Activated CD4-positive, alpha-beta T cell treated with anti-CD3 and anti-CD28 coated beads for 36 hours (primary cell): ENCODE measurements at regions not wholly inside any gene's neighbourhood (a gene's known extent, or its start where the extent isn't known, plus 50 kb on each side); places are given as distances from the start of the nearest gene placed in this dataset.

Experiments
- ATAC-seq: fragments of 200-7000 bp; cut with Tn5 transposase; one replicate; pipeline ENCODE4 v1.10.0; 2021; ENCODE audit warnings: mild to moderate bottlenecking, moderate library complexity
- CTCF ChIA-PET: fragments of 350-600 bp; sonication (Branson Sonifier 250); formaldehyde crosslinking; loops from one replicate; lab custom pipeline; 2021; ENCODE audit warnings: antibody characterized with exemption; lab: Charles Lee
- POLR2A ChIA-PET: fragments of 350-600 bp; sonication (Branson Sonifier 250); formaldehyde crosslinking; loops from one replicate; lab custom pipeline; 2021; ENCODE audit warnings: antibody characterized with exemption, inconsistent platforms; lab: Charles Lee
- DNase-seq: peaks from one replicate; pipeline ENCODE4 v3.0.0-alpha.2; 2020
- H3K27ac Mint-ChIP-seq: one replicate; pipeline ENCODE4 v1.8.0; 2021; ENCODE audit warnings: mixed read lengths
- H3K27me3 Mint-ChIP-seq: one replicate; pipeline ENCODE4 v1.8.0; 2021; ENCODE audit warnings: mixed read lengths
- H3K36me3 Mint-ChIP-seq: one replicate; pipeline ENCODE4 v1.8.0; 2021; ENCODE audit warnings: low read depth, mixed read lengths
- H3K4me1 Mint-ChIP-seq: one replicate; pipeline ENCODE4 v1.8.0; 2021; ENCODE audit warnings: mixed read lengths
- H3K4me3 Mint-ChIP-seq: one replicate; pipeline ENCODE4 v1.8.0; 2021; ENCODE audit warnings: mild to moderate bottlenecking, moderate library complexity, mixed read lengths
- H3K9me3 Mint-ChIP-seq: one replicate; pipeline ENCODE4 v1.8.0; 2021; ENCODE audit warnings: low read depth, mixed read lengths
- intact Hi-C, 2 experiments: fragments of 100-400 bp; cut with DNase I in 1 of 2; cut with micrococcal nuclease in 1 of 2; formaldehyde crosslinking; loops; one replicate each; pipeline versions ENCODE4 v1.14.2 to v1.15.1; 2022 to 2024; cut with DNase I, micrococcal nuclease

DNA sequence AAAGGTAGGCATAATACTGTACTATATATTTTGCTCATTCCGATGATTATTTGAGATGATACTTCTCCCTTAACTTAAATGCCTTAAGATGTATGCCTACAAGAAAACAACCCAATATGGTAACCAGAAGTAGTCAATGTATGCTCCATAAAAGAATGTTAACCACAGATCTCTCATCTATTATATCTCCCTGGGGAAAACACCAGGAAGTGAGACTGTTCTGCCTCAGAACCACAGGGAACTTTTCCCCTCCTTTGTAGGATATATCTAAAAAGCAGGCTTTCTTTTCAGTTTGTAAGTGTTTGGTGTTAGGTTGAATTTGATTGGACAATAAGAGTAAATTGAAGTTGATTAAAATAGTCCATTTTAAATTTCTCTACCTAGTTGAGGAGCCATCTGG, 1160.5 kb upstream of the NXPH2 start:
- Mint-ChIP-seq H3K27me3 (no peaks in the 10 kb centered on the region), H3K27ac (no peak overlapping the region), H3K36me3 (no peaks in the 10 kb centered on the region), H3K9me3 (peaks cover 9% of the 10 kb centered on the region), H3K4me3 (no peak overlapping the region), H3K4me1 (no peaks in the 10 kb centered on the region)
- intact Hi-C loops: no loop called here
- CTCF ChIA-PET: no interaction called here
- no peak for DNase-seq
- ATAC-seq: no peak
- POLR2A ChIA-PET: no interaction called here

DNA sequence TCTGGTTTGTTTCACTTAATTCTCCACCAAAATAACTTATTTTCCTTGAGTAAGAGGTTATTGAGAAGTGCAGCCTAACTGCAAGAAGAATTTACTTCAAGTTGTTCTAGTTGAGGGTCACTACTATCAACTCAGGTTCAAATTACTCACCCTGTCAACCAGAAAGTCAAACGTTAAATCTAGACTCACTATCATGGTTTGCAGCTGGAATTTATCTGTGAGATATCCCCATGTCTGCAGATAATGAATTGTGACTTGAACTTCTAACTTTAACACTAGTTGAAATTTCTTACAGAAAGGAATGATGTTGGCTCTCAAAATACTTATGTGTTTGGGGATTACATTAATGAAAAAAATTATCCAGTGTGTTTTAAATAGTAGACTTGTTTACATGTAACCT, 1145.7 kb upstream of the NXPH2 start:
- H3K36me3 Mint-ChIP-seq: no peaks in the 10 kb centered on the region
- H3K9me3 Mint-ChIP-seq: peaks cover 6% of the 10 kb centered on the region
- no peak overlapping the region for H3K4me3 Mint-ChIP-seq
- ATAC-seq: no peak
- CTCF ChIA-PET: no interaction called here
- H3K27ac Mint-ChIP-seq: no peak overlapping the region
- H3K4me1 Mint-ChIP-seq: no peaks in the 10 kb centered on the region
- POLR2A ChIA-PET: no interaction called here
- no peaks in the 10 kb centered on the region for H3K27me3 Mint-ChIP-seq
- DNase-seq: no peak
- intact Hi-C loops: no loop called here

DNA sequence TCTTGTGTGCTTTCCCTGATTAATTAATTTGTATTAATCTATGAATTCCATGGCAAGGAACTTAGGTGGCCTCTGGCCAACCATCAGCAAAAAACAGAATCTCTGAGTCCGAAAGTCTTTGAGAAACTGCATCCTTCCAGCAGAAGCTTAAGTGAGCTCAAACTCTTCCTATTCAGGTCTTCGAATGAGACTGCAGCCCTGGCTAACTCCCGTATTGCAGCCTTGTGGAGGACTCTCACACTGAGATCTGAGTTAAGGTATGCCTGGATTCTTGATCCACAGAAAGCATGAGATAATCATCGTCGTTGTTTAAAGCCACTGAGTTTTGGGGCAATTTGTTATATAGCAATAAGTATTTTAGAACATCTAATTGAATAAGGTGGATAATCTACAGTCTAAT, 1143.9 kb upstream of the NXPH2 start:
- CTCF ChIA-PET: no interaction called here
- Mint-ChIP-seq H3K4me1 (no peaks in the 10 kb centered on the region), H3K36me3 (no peaks in the 10 kb centered on the region), H3K9me3 (peaks cover 12% of the 10 kb centered on the region), H3K27ac (no peak overlapping the region), H3K4me3 (no peak overlapping the region), H3K27me3 (no peaks in the 10 kb centered on the region)
- no peak for ATAC-seq
- POLR2A ChIA-PET: no interaction called here
- intact Hi-C loops: no loop called here
- no peak for DNase-seq

DNA sequence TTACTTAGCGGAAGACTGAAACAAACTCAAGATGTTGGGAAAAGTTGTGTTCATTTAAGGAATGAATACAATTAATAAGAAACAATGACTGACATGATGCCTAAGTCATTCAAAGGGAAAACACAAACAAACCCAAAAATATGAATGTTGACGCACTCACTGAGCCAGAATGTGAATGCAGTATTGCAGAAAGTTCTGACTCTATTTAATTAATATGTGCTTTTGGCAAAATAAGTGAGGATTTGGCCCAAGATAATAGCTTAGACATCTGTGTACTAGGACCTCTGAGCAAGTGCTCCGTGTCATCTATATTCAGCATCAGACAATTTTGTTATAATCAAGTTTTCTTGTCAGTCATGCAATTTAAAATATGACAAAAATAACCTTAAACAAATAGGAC, 1138.8 kb upstream of the NXPH2 start:
- ChIA-PET CTCF (no interaction called here), POLR2A (no interaction called here)
- no peaks in the 10 kb centered on the region for H3K36me3 Mint-ChIP-seq
- intact Hi-C loops: no loop called here
- H3K4me1 Mint-ChIP-seq: no peaks in the 10 kb centered on the region
- H3K4me3 Mint-ChIP-seq: no peak overlapping the region
- H3K27me3 Mint-ChIP-seq: no peaks in the 10 kb centered on the region
- H3K27ac Mint-ChIP-seq: no peak overlapping the region
- no peak for ATAC-seq
- H3K9me3 Mint-ChIP-seq: peaks cover 13% of the 10 kb centered on the region
- no peak for DNase-seq

DNA sequence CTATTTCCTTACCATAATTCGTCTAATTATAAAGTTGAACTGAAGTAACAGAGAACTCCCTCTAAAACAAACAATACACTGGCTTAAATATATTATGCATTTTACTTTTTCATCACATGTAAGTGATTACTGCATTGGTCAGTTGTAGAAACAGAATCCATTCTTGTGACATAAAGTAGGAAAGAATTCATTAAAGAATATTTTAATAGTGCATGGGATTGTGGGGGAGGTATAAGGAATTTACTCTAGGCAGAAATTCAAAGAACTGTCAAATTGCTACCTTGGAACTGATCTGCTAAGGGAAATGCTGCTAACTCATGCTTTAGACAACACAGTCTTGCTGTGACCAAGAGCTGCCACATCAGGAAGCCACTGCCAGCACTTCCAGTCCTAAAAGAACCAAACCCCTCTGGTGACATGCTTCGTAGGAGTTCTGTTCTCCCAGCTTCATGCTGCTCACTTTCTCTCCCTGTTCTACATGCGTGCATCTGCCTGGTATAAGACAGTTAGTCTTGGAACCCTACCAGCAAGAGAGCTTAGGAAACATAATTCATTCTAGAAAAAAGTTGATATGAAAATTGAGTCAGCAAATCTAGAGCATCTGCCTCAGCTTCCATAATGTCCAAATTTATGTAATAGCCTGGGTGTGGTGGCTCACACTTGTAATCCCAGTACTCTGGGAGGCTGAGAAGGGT, 1137.6 kb upstream of the NXPH2 start:
- no peak overlapping the region for H3K4me3 Mint-ChIP-seq
- DNase-seq: no peak
- CTCF ChIA-PET: interaction anchor here (0.8 kb wide), 1 partner anchor 251 kb away, joined by 3 read pairs; no protein-coding TSS in a partner anchor
- no peak overlapping the region for H3K27ac Mint-ChIP-seq
- POLR2A ChIA-PET: no interaction called here
- H3K36me3 Mint-ChIP-seq: no peaks in the 10 kb centered on the region
- H3K4me1 Mint-ChIP-seq: no peaks in the 10 kb centered on the region
- intact Hi-C loops: no loop called here
- no peak for ATAC-seq
- no peaks in the 10 kb centered on the region for H3K27me3 Mint-ChIP-seq
- H3K9me3 Mint-ChIP-seq: peaks cover 14% of the 10 kb centered on the region

DNA sequence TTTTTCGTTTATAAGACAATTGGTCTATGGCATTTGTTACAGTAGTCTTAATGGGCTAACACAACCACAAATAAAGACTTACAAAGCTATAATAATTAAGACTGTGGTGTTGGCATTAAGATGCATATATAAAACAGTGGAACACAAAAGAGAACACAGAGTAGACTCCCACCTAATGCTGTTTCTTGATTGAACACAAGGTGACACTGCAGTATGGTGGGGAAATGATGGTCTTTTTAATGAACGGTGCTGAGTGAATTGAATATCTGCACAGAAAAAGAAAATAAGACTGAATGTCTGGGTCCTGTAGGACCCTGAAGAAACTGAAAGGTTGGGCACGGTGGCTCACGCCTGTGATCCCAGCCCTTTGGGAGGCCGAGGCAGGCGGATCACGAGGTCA, 1136.6 kb upstream of the NXPH2 start:
- ATAC-seq: no peak
- Mint-ChIP-seq H3K4me3 (no peak overlapping the region), H3K27me3 (no peaks in the 10 kb centered on the region), H3K9me3 (peaks cover 22% of the 10 kb centered on the region), H3K36me3 (no peaks in the 10 kb centered on the region), H3K27ac (no peak overlapping the region), H3K4me1 (no peaks in the 10 kb centered on the region)
- no peak for DNase-seq
- ChIA-PET CTCF (no interaction called here), POLR2A (no interaction called here)
- intact Hi-C loops: no loop called here

DNA sequence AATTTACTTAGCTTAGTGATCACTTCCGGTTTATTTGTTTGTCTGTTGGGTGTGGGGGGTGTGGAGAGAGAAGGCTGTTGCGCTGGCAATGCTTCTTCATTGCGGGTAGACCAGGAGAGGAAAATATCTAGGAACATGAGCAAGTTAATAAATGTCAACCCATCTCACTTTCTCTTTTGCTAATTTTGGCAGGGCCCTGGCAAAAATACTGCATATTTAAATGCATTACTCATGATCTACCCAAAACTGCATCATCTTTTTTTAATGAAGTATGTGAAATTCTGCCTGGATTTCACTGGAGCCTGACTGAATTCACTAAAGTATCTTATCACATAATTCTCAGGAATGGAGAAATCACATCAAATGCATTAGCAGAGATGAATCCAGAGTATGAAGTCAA, 1131.0 kb upstream of the NXPH2 start:
- no peak overlapping the region for H3K4me3 Mint-ChIP-seq
- ChIA-PET POLR2A (no interaction called here), CTCF (no interaction called here)
- no peak overlapping the region for H3K27ac Mint-ChIP-seq
- DNase-seq (no peak), ATAC-seq (no peak)
- intact Hi-C loops: no loop called here
- no peaks in the 10 kb centered on the region for H3K4me1 Mint-ChIP-seq
- H3K36me3 Mint-ChIP-seq: no peaks in the 10 kb centered on the region
- H3K9me3 Mint-ChIP-seq: peaks cover 21% of the 10 kb centered on the region
- H3K27me3 Mint-ChIP-seq: no peaks in the 10 kb centered on the region

DNA sequence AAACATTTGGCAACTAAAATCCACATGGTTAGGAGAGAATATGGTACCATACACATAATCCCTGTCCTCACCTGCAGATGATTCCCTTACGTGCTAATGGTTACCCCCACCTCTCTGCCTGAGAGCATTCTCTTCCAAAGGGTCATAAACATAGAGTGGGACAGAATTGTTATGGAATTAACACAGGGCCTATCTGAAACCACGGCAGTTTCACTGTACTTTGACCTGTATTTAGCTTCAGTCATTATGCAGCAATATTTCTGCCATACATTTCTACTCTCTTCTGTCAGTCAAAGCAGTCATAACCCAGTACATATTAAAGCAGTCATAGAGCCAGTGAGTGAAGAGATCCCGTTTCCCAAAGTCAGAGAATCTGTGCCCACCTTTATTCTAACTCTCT, 1128.9 kb upstream of the NXPH2 start:
- H3K36me3 Mint-ChIP-seq: no peaks in the 10 kb centered on the region
- ATAC-seq (no peak), DNase-seq (no peak)
- ChIA-PET CTCF (no interaction called here), POLR2A (no interaction called here)
- H3K4me1 Mint-ChIP-seq: no peaks in the 10 kb centered on the region
- H3K27ac Mint-ChIP-seq: no peak overlapping the region
- intact Hi-C loops: no loop called here
- H3K27me3 Mint-ChIP-seq: no peaks in the 10 kb centered on the region
- peaks cover 22% of the 10 kb centered on the region for H3K9me3 Mint-ChIP-seq
- H3K4me3 Mint-ChIP-seq: no peak overlapping the region

DNA sequence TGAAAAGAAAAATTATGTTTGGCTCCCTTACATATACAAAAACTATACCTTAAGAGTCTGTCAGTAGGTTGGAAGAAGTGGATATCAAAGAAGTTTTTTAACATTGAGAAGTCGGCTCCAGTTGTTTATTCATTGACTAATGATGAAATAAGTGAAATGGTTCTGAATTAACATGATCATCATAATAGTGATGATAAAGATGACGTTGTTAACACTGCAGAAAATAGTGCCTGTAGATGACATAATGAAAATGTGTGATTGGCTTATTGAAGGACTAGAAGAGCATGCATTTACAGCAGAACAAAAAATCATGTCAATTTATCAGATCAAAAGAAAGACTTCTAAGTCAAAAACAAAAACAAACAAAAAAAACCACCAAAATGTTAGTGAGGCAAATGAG, 1125.4 kb upstream of the NXPH2 start:
- Mint-ChIP-seq H3K36me3 (no peaks in the 10 kb centered on the region), H3K4me3 (no peak overlapping the region), H3K27ac (no peak overlapping the region), H3K27me3 (no peaks in the 10 kb centered on the region), H3K9me3 (peaks cover 18% of the 10 kb centered on the region), H3K4me1 (no peaks in the 10 kb centered on the region)
- no peak for DNase-seq
- no peak for ATAC-seq
- ChIA-PET CTCF (no interaction called here), POLR2A (no interaction called here)
- intact Hi-C loops: no loop called here

DNA sequence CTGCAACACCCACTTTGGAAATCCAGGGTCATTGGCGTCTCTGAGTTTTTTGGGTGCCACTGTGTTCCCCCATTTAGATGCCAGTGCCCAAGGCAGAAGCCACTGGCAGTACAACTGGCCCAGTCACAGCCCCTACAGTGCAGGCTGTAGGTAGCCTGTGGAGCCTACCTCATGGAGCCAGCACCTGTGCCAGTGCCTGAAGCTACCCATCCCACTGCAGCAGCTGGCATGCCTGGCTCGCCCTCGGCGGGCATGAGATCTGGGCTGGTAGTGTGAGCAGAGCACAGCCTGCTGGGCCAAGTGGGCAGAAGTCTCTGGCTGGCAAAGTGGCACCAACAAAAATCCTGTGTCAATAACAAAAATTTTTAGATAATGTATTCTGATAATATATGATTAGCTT, 1111.4 kb upstream of the NXPH2 start:
- intact Hi-C loops: no loop called here
- no peaks in the 10 kb centered on the region for H3K27me3 Mint-ChIP-seq
- H3K9me3 Mint-ChIP-seq: peaks cover 16% of the 10 kb centered on the region
- no peaks in the 10 kb centered on the region for H3K36me3 Mint-ChIP-seq
- ChIA-PET POLR2A (no interaction called here), CTCF (no interaction called here)
- ATAC-seq: no peak
- no peak overlapping the region for H3K4me3 Mint-ChIP-seq
- H3K4me1 Mint-ChIP-seq: no peaks in the 10 kb centered on the region
- no peak overlapping the region for H3K27ac Mint-ChIP-seq
- DNase-seq: no peak

DNA sequence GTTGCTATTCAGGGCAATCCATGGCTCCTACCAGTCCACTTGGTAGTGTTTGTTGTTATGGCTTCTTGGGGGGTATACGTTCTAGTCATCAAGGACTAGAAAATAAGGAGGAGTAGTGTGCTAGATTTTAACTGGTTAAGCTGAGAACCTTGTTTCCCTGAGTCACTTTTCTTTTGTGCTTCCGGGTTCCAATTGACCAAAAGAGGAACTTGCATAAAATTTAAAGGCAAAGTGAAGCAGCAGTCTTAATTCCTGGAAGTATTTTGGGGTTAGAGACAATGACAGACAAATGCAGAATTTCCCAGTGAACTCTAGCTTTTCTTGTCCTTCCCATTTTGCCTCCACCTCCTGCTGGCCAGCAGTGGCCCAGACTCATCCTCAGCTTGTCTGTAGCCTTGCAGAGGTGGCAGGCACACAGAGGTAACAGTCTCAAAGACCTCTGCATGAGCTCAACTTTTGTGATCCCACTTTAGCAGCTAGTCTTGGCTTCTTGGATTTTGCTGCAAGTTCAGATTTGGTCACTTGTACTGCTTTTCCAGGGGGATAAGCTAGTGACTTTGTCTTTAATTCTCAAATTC, 1105.8 kb upstream of the NXPH2 start:
- intact Hi-C loops: no loop called here
- H3K36me3 Mint-ChIP-seq: no peaks in the 10 kb centered on the region
- POLR2A ChIA-PET: no interaction called here
- H3K27ac Mint-ChIP-seq: no peak overlapping the region
- no peaks in the 10 kb centered on the region for H3K27me3 Mint-ChIP-seq
- ATAC-seq (no peak), DNase-seq (no peak)
- H3K4me3 Mint-ChIP-seq: no peak overlapping the region
- no peaks in the 10 kb centered on the region for H3K4me1 Mint-ChIP-seq
- H3K9me3 Mint-ChIP-seq: peaks cover 14% of the 10 kb centered on the region
- CTCF ChIA-PET: no interaction called here

DNA sequence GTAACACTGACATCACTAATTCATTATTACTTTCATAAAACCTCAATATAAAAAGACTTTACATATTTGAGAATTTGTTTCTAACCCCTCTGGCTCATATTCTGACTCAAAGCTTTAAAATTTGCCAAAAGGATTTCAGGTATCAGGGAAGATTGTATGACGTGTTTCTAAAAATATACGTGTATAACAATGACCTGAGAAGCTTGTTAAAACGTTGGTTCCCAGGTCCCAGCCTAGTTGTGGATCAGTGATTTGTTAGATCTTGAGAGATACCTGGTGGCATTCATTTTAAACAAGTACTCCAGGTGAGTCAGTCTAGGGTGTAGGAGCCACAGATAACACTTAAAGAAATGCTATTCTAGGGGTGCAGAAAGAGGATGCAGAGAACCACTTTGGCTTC, 1096.8 kb upstream of the NXPH2 start:
- no peaks in the 10 kb centered on the region for H3K4me1 Mint-ChIP-seq
- intact Hi-C loops: no loop called here
- no peaks in the 10 kb centered on the region for H3K27me3 Mint-ChIP-seq
- DNase-seq (no peak), ATAC-seq (no peak)
- ChIA-PET CTCF (no interaction called here), POLR2A (no interaction called here)
- H3K36me3 Mint-ChIP-seq: no peaks in the 10 kb centered on the region
- no peak overlapping the region for H3K4me3 Mint-ChIP-seq
- peaks cover 10% of the 10 kb centered on the region for H3K9me3 Mint-ChIP-seq
- no peak overlapping the region for H3K27ac Mint-ChIP-seq
